GM13976 (cell line): ENCODE measurements at regions not wholly inside any gene's neighbourhood (a gene's known extent, or its start where the extent isn't known, plus 50 kb on each side); places are given as distances from the start of the nearest gene placed in this dataset.

Experiments
- DNase-seq: peaks from one replicate; pipeline ENCODE4 v3.0.0; 2012; ENCODE audit warnings: low spot score
- in situ Hi-C: fragments of 300-500 bp; cut with MboI; formaldehyde crosslinking; loops from one replicate; pipeline ENCODE4 v1.12.0; 2022; ENCODE audit warnings: low sequenced_read_pairs, mixed read lengths, inconsistent platforms; ENCODE audit not compliant: unreplicated experiment
- TF ChIP-seq, protein P1 (sequence below): IDR thresholded peaks from 2 replicates; pipeline ENCODE4 v1.5.1; 2012; ENCODE audit warnings: borderline replicate concordance, mild to moderate bottlenecking; ENCODE audit not compliant: insufficient read depth; ENCODE audit errors: extremely low read depth, missing control alignments, control extremely low read depth

DNA sequence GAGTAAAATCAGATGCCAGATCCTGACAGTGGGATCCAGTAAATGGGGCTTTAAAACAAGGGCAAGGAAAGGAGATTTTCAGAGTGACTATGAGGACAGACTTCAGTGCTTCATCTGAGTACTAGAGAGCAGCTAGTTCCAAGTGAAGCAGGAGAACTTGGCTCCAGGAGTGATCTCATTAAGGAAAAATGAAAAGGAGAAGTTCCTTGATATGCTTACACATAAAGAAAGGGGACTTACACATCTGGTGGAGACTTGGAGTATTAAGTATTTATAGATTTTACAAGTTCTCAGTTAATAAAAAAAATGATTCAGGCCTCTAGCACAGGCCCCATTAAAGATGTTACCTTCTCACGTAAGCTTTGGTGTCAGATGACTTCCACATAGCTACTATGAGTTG is 105.8 kb downstream of the ICOS start:
- in situ Hi-C loops = no loop called here
- DNase-seq = no peak
- TF ChIP-seq, protein P1, sequence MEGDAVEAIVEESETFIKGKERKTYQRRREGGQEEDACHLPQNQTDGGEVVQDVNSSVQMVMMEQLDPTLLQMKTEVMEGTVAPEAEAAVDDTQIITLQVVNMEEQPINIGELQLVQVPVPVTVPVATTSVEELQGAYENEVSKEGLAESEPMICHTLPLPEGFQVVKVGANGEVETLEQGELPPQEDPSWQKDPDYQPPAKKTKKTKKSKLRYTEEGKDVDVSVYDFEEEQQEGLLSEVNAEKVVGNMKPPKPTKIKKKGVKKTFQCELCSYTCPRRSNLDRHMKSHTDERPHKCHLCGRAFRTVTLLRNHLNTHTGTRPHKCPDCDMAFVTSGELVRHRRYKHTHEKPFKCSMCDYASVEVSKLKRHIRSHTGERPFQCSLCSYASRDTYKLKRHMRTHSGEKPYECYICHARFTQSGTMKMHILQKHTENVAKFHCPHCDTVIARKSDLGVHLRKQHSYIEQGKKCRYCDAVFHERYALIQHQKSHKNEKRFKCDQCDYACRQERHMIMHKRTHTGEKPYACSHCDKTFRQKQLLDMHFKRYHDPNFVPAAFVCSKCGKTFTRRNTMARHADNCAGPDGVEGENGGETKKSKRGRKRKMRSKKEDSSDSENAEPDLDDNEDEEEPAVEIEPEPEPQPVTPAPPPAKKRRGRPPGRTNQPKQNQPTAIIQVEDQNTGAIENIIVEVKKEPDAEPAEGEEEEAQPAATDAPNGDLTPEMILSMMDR = no peak

DNA sequence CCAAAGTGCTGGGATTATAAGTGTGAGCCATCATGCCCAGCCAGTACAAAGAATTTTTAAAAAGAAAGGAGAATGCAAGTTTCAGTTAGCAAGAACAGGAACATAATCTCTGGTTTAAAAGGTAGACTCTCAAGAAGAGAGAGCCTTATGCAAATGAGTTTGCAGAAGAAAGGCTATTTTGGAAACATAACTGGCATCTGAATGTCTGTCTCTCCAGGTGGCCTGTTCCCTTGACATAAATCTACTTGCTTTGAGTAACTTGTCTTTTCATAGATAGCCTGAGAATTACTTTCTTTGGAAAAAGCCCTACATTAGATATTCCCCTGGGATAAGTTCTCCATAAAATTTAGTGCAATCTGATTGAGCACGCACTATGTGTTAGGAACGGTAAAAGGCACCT is 109.6 kb downstream of the ICOS start:
- in situ Hi-C loops = no loop called here
- DNase-seq = peak; percentile 30
- TF ChIP-seq, protein P1 = no peak

DNA sequence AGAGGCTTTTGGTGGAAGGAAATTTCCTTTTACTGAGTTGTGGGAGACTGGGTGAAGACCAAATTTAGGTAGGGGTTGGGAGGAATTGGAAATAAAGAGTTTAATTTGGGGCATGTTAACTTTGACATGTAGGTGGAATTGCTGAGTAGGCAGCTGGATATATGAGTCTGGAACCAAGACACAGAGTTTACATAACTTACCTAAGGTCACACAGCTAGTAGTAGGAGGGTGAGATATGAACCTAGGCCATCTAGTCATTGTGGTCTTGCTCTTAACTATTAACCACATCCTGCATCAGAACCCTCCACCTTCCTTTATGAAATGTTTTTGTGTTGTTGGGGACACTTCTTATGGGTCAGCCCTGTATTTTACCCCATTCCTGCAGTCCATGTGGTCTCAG is 113.1 kb downstream of the ICOS start:
- in situ Hi-C loops = no loop called here

DNA sequence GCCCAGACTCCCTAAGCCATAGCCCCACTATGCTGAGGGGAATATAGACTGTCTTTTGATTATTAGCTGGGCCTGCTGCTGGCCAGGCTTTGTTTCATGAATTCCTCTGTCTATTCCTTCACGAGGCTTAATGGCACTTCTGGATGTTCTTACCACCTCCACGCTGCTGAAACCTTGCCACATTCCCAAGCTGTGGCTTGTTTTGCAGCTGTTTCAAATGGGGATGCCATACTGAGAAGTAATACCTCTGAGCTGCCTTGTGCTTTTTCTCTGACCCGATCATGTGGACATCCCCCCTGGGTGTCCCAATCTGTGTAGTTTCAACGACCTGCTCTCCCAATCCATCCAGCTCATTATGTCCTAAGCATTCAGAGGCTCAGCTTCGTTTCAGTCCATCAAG is 114.1 kb downstream of the ICOS start:
- no peak for DNase-seq
- TF ChIP-seq, protein P1 = no peak
- in situ Hi-C loops = no loop called here

More for the DNA sequence above, 113.1 kb downstream of the ICOS start:
- TF ChIP-seq, protein P1 = no peak
- peak; percentile 30 for DNase-seq

DNA sequence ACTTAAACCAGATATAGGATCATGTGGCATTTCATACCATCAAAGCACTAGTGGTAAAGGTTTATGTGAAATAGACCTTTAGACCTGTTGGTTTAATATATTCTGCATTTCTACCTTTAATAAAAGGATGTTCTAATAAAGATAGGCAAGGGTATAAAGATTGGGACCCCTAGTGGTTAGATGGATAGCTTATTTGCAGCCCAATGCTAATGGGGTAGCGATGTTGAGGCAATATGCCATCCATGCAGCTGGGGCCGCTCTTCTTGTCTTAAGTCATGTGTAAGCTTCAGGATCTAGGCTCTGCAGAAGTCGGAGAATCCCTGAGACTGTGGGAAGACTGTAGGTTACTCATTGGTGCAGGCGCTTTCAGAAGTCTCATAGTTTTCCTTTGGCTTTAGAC is 114.9 kb downstream of the ICOS start:
- DNase-seq = no peak
- in situ Hi-C loops = no loop called here
- TF ChIP-seq, protein P1 = peak; percentile 6

DNA sequence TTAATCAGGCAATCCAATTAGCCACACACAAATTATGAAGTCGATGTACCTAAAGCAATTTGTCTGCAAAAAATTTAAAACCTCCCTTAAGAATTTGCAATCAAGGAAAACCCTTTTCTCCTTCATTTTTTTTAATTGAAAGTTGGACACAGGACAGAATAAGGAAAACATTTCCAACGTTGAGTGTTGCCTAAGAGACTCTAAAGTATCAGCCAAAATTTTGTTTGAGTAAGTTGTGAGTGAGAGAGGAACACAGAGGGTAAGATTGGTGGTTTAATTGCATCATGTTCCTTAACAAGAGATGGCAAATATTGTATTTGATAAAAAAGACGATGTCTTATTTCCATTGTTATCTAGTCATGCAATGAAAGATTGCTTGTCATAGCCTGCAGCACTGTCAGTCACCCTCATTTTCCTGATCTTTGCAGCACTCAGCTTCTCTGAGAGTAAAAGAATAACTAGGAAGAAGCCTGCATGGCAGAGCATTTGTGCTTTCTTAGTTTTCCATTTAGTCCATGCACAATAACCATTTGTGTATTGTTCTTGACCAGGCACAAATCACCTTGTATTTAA is 115.5 kb downstream of the ICOS start:
- in situ Hi-C loops = no loop called here
- TF ChIP-seq, protein P1 = no peak
- DNase-seq = no peak
